GM19395 (cell line): ENCODE measurements at regions not wholly inside any gene's neighbourhood (a gene's known extent, or its start where the extent isn't known, plus 50 kb on each side); places are given as distances from the start of the nearest gene placed in this dataset.

Experiments
- ATAC-seq: cut with Tn5 transposase; IDR thresholded peaks from one replicate; pipeline ENCODE4 v1.9.1; 2021; ENCODE audit warnings: mild to moderate bottlenecking, moderate library complexity; ENCODE audit not compliant: unreplicated experiment

- ATAC-seq: no peak
These were observed 105.1 kb downstream of the TRMT11 start for GRCh38 chr6:126091466-126091865.

- no peak for ATAC-seq
These were observed 106.8 kb downstream of the TRMT11 start for GRCh38 chr6:126093108-126093507.

GRCh38 chr6:126094411-126094810 lies 108.1 kb downstream of the TRMT11 start:
- no peak for ATAC-seq

- ATAC-seq: no peak
These were observed 114.0 kb downstream of the TRMT11 start for GRCh38 chr6:126100386-126100785.

GRCh38 chr6:126102358-126102757 lies 116.0 kb downstream of the TRMT11 start:
- ATAC-seq: no peak

- ATAC-seq: no peak
These were observed 117.7 kb downstream of the TRMT11 start for GRCh38 chr6:126103993-126104392.

- no peak for ATAC-seq
These were observed 121.3 kb downstream of the TRMT11 start for GRCh38 chr6:126107475-126108166.

- no peak for ATAC-seq
These were observed 124.4 kb downstream of the TRMT11 start for GRCh38 chr6:126110512-126111270.

GRCh38 chr6:126111327-126111726 lies 125.0 kb downstream of the TRMT11 start:
- no peak for ATAC-seq

- no peak for ATAC-seq
These were observed 125.9 kb downstream of the TRMT11 start for GRCh38 chr6:126112171-126112632.

GRCh38 chr6:126113261-126113660 lies 126.9 kb downstream of the TRMT11 start:
- ATAC-seq: no peak

- no peak for ATAC-seq
These were observed 130.9 kb downstream of the TRMT11 start for GRCh38 chr6:126117251-126117650.

GRCh38 chr6:126118058-126118755 lies 131.9 kb downstream of the TRMT11 start:
- ATAC-seq: no peak

- no peak for ATAC-seq
These were observed 132.6 kb downstream of the TRMT11 start for GRCh38 chr6:126118936-126119335.

- ATAC-seq: no peak
These were observed 136.9 kb downstream of the TRMT11 start for GRCh38 chr6:126123226-126123625.

GRCh38 chr6:126127659-126128058 lies 141.3 kb downstream of the TRMT11 start:
- no peak for ATAC-seq

GRCh38 chr6:126131246-126131645 lies 144.9 kb downstream of the TRMT11 start:
- ATAC-seq: no peak

- ATAC-seq: no peak
These were observed 147.6 kb downstream of the TRMT11 start for GRCh38 chr6:126133984-126134383.

- no peak for ATAC-seq
These were observed 148.2 kb downstream of the TRMT11 start for GRCh38 chr6:126134491-126134890.

- ATAC-seq: no peak
These were observed 153.7 kb downstream of the TRMT11 start for GRCh38 chr6:126140015-126140414.

GRCh38 chr6:126143761-126144251 lies 157.5 kb downstream of the TRMT11 start:
- ATAC-seq: no peak
